GM12891 (cell line): ENCODE measurements at regions not wholly inside any gene's neighbourhood (a gene's known extent, or its start where the extent isn't known, plus 50 kb on each side); places are given as distances from the start of the nearest gene placed in this dataset.

Experiments
- PAX5 ChIP-seq: IDR thresholded peaks from 2 replicates; pipeline ENCODE4 v1.6.1; 2011; ENCODE audit warnings: low read length, moderate library complexity, mild to moderate bottlenecking; ENCODE audit not compliant: insufficient read depth, severe bottlenecking
- POLR2A ChIP-seq: IDR thresholded peaks from 2 replicates; pipeline ENCODE4 v1.6.1; 2011; ENCODE audit warnings: low read depth, low read length, control low read depth
- POLR2AphosphoS5 ChIP-seq: IDR thresholded peaks from 2 replicates; pipeline ENCODE4 v1.6.1; 2011; ENCODE audit warnings: low read depth, low read length, control low read depth
- POU2F2 ChIP-seq: IDR thresholded peaks from 2 replicates; pipeline ENCODE4 v1.6.1; 2011; ENCODE audit warnings: low read depth, mild to moderate bottlenecking, control low read depth, low read length, moderate library complexity
- SPI1 ChIP-seq: IDR thresholded peaks from 2 replicates; pipeline ENCODE4 v1.6.1; 2011; ENCODE audit warnings: low read depth, low read length, control low read depth
- TAF1 ChIP-seq: IDR thresholded peaks from 2 replicates; pipeline ENCODE4 v1.6.1; 2011; ENCODE audit warnings: low read depth, low read length, control low read depth

- TF ChIP-seq POLR2A (no peak), TAF1 (no peak), POLR2AphosphoS5 (no peak), POU2F2 (no peak), SPI1 (no peak), PAX5 (no peak)
Observed at GRCh38 chr5:61999371-61999770, 306.6 kb upstream of the KIF2A start.
